GM21528 (cell line): ENCODE measurements at regions not wholly inside any gene's neighbourhood (a gene's known extent, or its start where the extent isn't known, plus 50 kb on each side); places are given as distances from the start of the nearest gene placed in this dataset.

Source experiments
- ATAC-seq: cut with Tn5 transposase; IDR thresholded peaks from one replicate; pipeline ENCODE4 v1.9.1; 2021; ENCODE audit warnings: mild to moderate bottlenecking, moderate library complexity; ENCODE audit not compliant: unreplicated experiment, low FRiP score

GRCh38 chr1:239268941-239269340, 117.4 kb upstream of the CHRM3 start:
- no peak for ATAC-seq

GRCh38 chr1:239268007-239268406, 118.4 kb upstream of the CHRM3 start:
- no peak for ATAC-seq

GRCh38 chr1:239263801-239264200, 122.6 kb upstream of the CHRM3 start:
- ATAC-seq = no peak

GRCh38 chr1:239262538-239262937, 123.8 kb upstream of the CHRM3 start:
- ATAC-seq = no peak

- ATAC-seq = no peak
Measured at GRCh38 chr1:239261521-239261920, 124.8 kb upstream of the CHRM3 start.

- no peak for ATAC-seq
Measured at GRCh38 chr1:239260842-239261241, 125.5 kb upstream of the CHRM3 start.

- ATAC-seq = no peak
Measured at GRCh38 chr1:239255628-239256160, 130.7 kb upstream of the CHRM3 start.

- no peak for ATAC-seq
Measured at GRCh38 chr1:239254999-239255398, 131.4 kb upstream of the CHRM3 start.

GRCh38 chr1:239253032-239253431, 133.3 kb upstream of the CHRM3 start:
- no peak for ATAC-seq

GRCh38 chr1:239250353-239251035, 135.9 kb upstream of the CHRM3 start:
- no peak for ATAC-seq

GRCh38 chr1:239247285-239247684, 139.1 kb upstream of the CHRM3 start:
- no peak for ATAC-seq

GRCh38 chr1:239244084-239244483, 142.3 kb upstream of the CHRM3 start:
- ATAC-seq = no peak

GRCh38 chr1:239243006-239243405, 143.4 kb upstream of the CHRM3 start:
- no peak for ATAC-seq

- ATAC-seq = no peak
Measured at GRCh38 chr1:239242404-239242803, 144.0 kb upstream of the CHRM3 start.

- ATAC-seq = no peak
Measured at GRCh38 chr1:239240736-239241135, 145.6 kb upstream of the CHRM3 start.

- no peak for ATAC-seq
Measured at GRCh38 chr1:239239529-239239928, 146.8 kb upstream of the CHRM3 start.

- no peak for ATAC-seq
Measured at GRCh38 chr1:239237912-239238311, 148.5 kb upstream of the CHRM3 start.

- ATAC-seq = no peak
Measured at GRCh38 chr1:239233626-239234025, 152.7 kb upstream of the CHRM3 start.

- no peak for ATAC-seq
Measured at GRCh38 chr1:239232921-239233320, 153.4 kb upstream of the CHRM3 start.

GRCh38 chr1:239228451-239228850, 157.9 kb upstream of the CHRM3 start:
- no peak for ATAC-seq

GRCh38 chr1:239225396-239225795, 161.0 kb upstream of the CHRM3 start:
- no peak for ATAC-seq

GRCh38 chr1:239224100-239224499, 162.3 kb upstream of the CHRM3 start:
- no peak for ATAC-seq

GRCh38 chr1:239222999-239223398, 163.4 kb upstream of the CHRM3 start:
- no peak for ATAC-seq
